ENCODE measurements at regions not wholly inside any gene's neighbourhood (a gene's known extent, or its start where the extent isn't known, plus 50 kb on each side); places are given as distances from the start of the nearest gene placed in this dataset.

DNA sequence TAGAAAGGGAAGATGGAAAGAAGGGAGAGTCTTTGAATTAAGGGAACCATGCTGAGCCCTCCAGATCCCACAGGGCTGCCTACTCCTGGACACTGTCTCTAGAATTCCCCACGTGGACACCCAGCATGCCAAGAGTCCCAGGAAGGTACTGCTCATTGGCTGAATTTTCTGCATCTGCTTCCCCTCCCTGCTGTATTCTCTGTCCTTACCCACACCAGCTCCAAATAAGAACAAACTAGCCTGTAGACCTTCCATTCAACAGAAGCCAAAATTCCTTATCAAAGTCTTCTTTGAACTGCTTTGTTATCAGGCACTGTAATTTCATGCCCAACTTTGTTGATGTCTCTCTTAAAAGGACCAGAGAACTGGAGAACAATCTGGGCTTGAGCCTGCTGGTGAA lies 305.9 kb upstream of the ARGLU1 start:
- TF ChIP-seq EZH2 (IDR thresholded peaks at IDR 0.05) (no peak), POLR2AphosphoS5 (IDR thresholded peaks at IDR 0.05; ENCODE audit: borderline replicate concordance, low read depth, low read length) (no peak), FOXP2 (optimal IDR thresholded peaks at IDR 0.05; ENCODE audit: control extremely low read depth, extremely low read length, insufficient read depth) (no peak)

All from SK-N-MC (cell line).